HEK293 (cell line): ENCODE measurements at regions not wholly inside any gene's neighbourhood (a gene's known extent, or its start where the extent isn't known, plus 50 kb on each side); places are given as distances from the start of the nearest gene placed in this dataset.

Source experiments
- CTCF ChIA-PET: fragments of 350-600 bp; formaldehyde crosslinking; extraction: SDS; loops from one replicate; lab custom pipeline; 2021; ENCODE audit warnings: antibody characterized with exemption; lab: Yijun Ruan, JAX
- POLR2A ChIA-PET: fragments of 300-600 bp; formaldehyde crosslinking; extraction: SDS; loops from one replicate; lab custom pipeline; 2020; ENCODE audit warnings: antibody characterized with exemption, inconsistent platforms; lab: Yijun Ruan, JAX
- H3K27ac ChIP-seq: fragments of 200-500 bp; sonication (Bioruptor generic); 2 replicates; pipeline ENCODE4 v1.5.1; 2014; ENCODE audit warnings: low read depth, low read length, control low read depth, inconsistent platforms; ENCODE audit errors: extremely low read depth
- H3K36me3 ChIP-seq, 2 experiments: fragments of 200-500 bp in 1 of 2; sonication (Bioruptor generic) in 1 of 2; 1 replicate in 1 of 2; 2 replicates in 1 of 2; pipeline ENCODE4 v1.5.1; 2014 to 2017; ENCODE audit warnings: inconsistent platforms in 2 of 2, low read length in 2 of 2; ENCODE audit not compliant: control insufficient read depth in 2 of 2, insufficient read depth in 1 of 2
- H3K4me1 ChIP-seq: fragments of 200-500 bp; sonication (Bioruptor generic); 2 replicates; pipeline ENCODE4 v1.5.1; 2014; ENCODE audit warnings: mild to moderate bottlenecking, low read length, inconsistent platforms; ENCODE audit not compliant: control insufficient read depth, insufficient read depth
- H3K4me3 ChIP-seq: 2 replicates; pipeline ENCODE4 v1.5.1; 2011; ENCODE audit warnings: low read depth, mild to moderate bottlenecking, control low read depth, low read length, moderate library complexity
- H3K9me3 ChIP-seq: fragments of 200-500 bp; sonication (Bioruptor generic); 2 replicates; pipeline ENCODE4 v1.5.1; 2014; ENCODE audit warnings: low read depth, low read length, inconsistent platforms; ENCODE audit not compliant: control insufficient read depth, insufficient read depth
- GFI1B ChIP-seq: fragments of 450-650 bp; formaldehyde crosslinking; IDR thresholded peaks from 2 replicates; pipeline ENCODE4 v1.5.1; 2016; ENCODE audit warnings: missing biosample characterization, missing genetic modification characterization
- PATZ1 ChIP-seq: fragments of 450-650 bp; formaldehyde crosslinking; IDR thresholded peaks from 2 replicates; pipeline ENCODE4 v1.5.1; 2016; ENCODE audit warnings: missing biosample characterization, missing genetic modification characterization
- SALL2 ChIP-seq: fragments of 450-650 bp; formaldehyde crosslinking; IDR thresholded peaks from 2 replicates; pipeline ENCODE4 v1.5.0; 2017; ENCODE audit warnings: missing biosample characterization, mild to moderate bottlenecking, missing genetic modification characterization, borderline replicate concordance
- SETDB1 ChIP-seq: IDR thresholded peaks from one replicate; pipeline ENCODE4 v1.6.1; 2017; ENCODE audit warnings: mild to moderate bottlenecking, low read length, moderate library complexity, mixed read lengths; ENCODE audit not compliant: insufficient read length
- ZBTB11 ChIP-seq: fragments of 450-650 bp; formaldehyde crosslinking; conservative IDR thresholded peaks from 2 replicates; pipeline ENCODE4 v1.5.1; 2016; ENCODE audit warnings: low read depth, missing biosample characterization, missing genetic modification characterization
- ZBTB21 ChIP-seq: fragments of 450-650 bp; formaldehyde crosslinking; IDR thresholded peaks from 2 replicates; pipeline ENCODE4 v1.5.1; 2017; ENCODE audit warnings: missing biosample characterization, missing genetic modification characterization
- ZBTB26 ChIP-seq: fragments of 450-650 bp; formaldehyde crosslinking; optimal IDR thresholded peaks from 2 replicates; pipeline ENCODE3; 2016; ENCODE audit warnings: missing biosample characterization, mild to moderate bottlenecking, missing genetic modification characterization
- ZBTB44 ChIP-seq: fragments of 450-650 bp; IDR thresholded peaks from 2 replicates; pipeline ENCODE4 v1.5.1; 2018; ENCODE audit warnings: missing biosample characterization, mild to moderate bottlenecking, missing genetic modification characterization
- ZBTB7A ChIP-seq: fragments of 450-650 bp; formaldehyde crosslinking; IDR thresholded peaks from 2 replicates; pipeline ENCODE4 v1.5.1; 2016; ENCODE audit warnings: low read depth, missing biosample characterization, missing genetic modification characterization
- ZFP37 ChIP-seq: fragments of 450-650 bp; formaldehyde crosslinking; IDR thresholded peaks from 2 replicates; pipeline ENCODE4 v1.5.1; 2016; ENCODE audit warnings: missing biosample characterization, missing genetic modification characterization
- ZIC2 ChIP-seq: fragments of 450-650 bp; formaldehyde crosslinking; IDR thresholded peaks from 2 replicates; pipeline ENCODE4 v1.5.1; 2016; ENCODE audit warnings: missing biosample characterization, missing genetic modification characterization
- ZNF184 ChIP-seq: fragments of 450-650 bp; IDR thresholded peaks from 2 replicates; pipeline ENCODE4 v1.5.1; 2018; ENCODE audit warnings: missing biosample characterization, mild to moderate bottlenecking, missing genetic modification characterization
- ZNF19 ChIP-seq: fragments of 450-650 bp; formaldehyde crosslinking; IDR thresholded peaks from 2 replicates; pipeline ENCODE4; 2016; ENCODE audit warnings: missing biosample characterization, missing genetic modification characterization, low read depth
- ZNF335 ChIP-seq: fragments of 450-650 bp; formaldehyde crosslinking; conservative IDR thresholded peaks from 2 replicates; pipeline ENCODE4 v1.5.1; 2016; ENCODE audit warnings: missing biosample characterization, missing genetic modification characterization
- ZNF350 ChIP-seq: fragments of 450-650 bp; formaldehyde crosslinking; IDR thresholded peaks from 2 replicates; pipeline ENCODE4 v1.5.0; 2017; ENCODE audit warnings: missing biosample characterization, mild to moderate bottlenecking, missing genetic modification characterization
- ZNF416 ChIP-seq: fragments of 450-650 bp; formaldehyde crosslinking; IDR thresholded peaks from 2 replicates; pipeline ENCODE4 v1.5.1; 2016; ENCODE audit warnings: missing biosample characterization, missing genetic modification characterization
- ZNF580 ChIP-seq: fragments of 450-650 bp; formaldehyde crosslinking; IDR thresholded peaks from 2 replicates; pipeline ENCODE4 v1.5.1; 2016; ENCODE audit warnings: missing biosample characterization, missing genetic modification characterization
- ZNF596 ChIP-seq: fragments of 450-650 bp; IDR thresholded peaks from 2 replicates; pipeline ENCODE4 v1.5.0; 2018; ENCODE audit warnings: missing biosample characterization, mild to moderate bottlenecking, missing genetic modification characterization, moderate library complexity
- ZNF626 ChIP-seq: fragments of 450-650 bp; sonication (Bioruptor Pico); formaldehyde crosslinking; IDR thresholded peaks from 2 replicates; pipeline ENCODE4 v1.5.1; 2018; ENCODE audit warnings: missing biosample characterization, missing genetic modification characterization, inconsistent platforms
- ZNF629 ChIP-seq: fragments of 450-650 bp; formaldehyde crosslinking; IDR thresholded peaks from 2 replicates; pipeline ENCODE4 v1.5.1; 2017; ENCODE audit warnings: missing biosample characterization, missing genetic modification characterization
- ZNF677 ChIP-seq: fragments of 450-650 bp; IDR thresholded peaks from 2 replicates; pipeline ENCODE4 v1.5.0; 2018; ENCODE audit warnings: missing biosample characterization, mild to moderate bottlenecking, missing genetic modification characterization, moderate library complexity
- ZNF707 ChIP-seq: fragments of 450-650 bp; formaldehyde crosslinking; IDR thresholded peaks from 2 replicates; pipeline ENCODE4 v1.5.1; 2016; ENCODE audit warnings: missing biosample characterization, missing genetic modification characterization
- ZNF776 ChIP-seq: fragments of 450-650 bp; formaldehyde crosslinking; IDR thresholded peaks from 2 replicates; pipeline ENCODE4 v1.5.0; 2017; ENCODE audit warnings: missing biosample characterization, missing genetic modification characterization, borderline replicate concordance
- ZSCAN4 ChIP-seq: fragments of 450-650 bp; formaldehyde crosslinking; IDR thresholded peaks from 2 replicates; pipeline ENCODE4 v1.5.1; 2017; ENCODE audit warnings: missing biosample characterization, missing genetic modification characterization
- TF ChIP-seq, protein P1 (sequence below): fragments of 450-650 bp; formaldehyde crosslinking; IDR thresholded peaks from 2 replicates; pipeline ENCODE4 v1.5.1; 2016; ENCODE audit warnings: missing biosample characterization, missing genetic modification characterization
- TF ChIP-seq, protein P2 (sequence below): fragments of 450-650 bp; formaldehyde crosslinking; IDR thresholded peaks from 2 replicates; pipeline ENCODE4 v1.5.1; 2016; ENCODE audit warnings: missing biosample characterization, missing genetic modification characterization

- TF ChIP-seq ZBTB26 = no peak
- TF ChIP-seq ZNF184 (tag by site-specific recombination) = no peak
- no peak for TF ChIP-seq ZNF19
- TF ChIP-seq ZFP37 (tag by site-specific recombination) = no peak
- no peak for TF ChIP-seq ZNF626 (tag by site-specific recombination)
- TF ChIP-seq ZNF677 (tag by site-specific recombination) = no peak
- TF ChIP-seq ZNF350 = no peak
- TF ChIP-seq ZNF416 (tag by site-specific recombination) = no peak
- no peak for TF ChIP-seq ZBTB44 (tag by site-specific recombination)
- TF ChIP-seq ZNF580 (tag by site-specific recombination) = no peak
These were observed 99.1 kb downstream of the CAPZA3 start (continued) for GRCh38 chr12:18837025-18837424.

DNA sequence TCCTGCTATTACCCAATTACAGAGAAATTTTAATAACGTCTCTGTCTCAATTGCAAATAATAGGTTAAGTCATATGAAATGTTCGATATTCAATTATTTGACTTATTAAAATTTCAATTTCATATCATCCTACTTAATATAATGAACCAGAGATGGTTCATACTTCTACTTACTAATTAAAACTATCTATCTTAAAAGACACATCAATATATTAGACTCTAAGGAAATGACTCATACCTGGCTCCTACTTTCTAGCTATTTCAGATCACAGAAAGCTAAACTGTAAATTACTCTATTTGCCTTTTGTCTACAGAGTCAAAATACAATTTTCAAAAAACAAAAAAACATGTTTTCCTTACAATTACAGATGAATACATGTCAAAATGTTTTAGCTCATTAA, 99.6 kb downstream of the CAPZA3 start:
- CTCF ChIA-PET = interaction anchor here (0.7 kb wide), 1 partner anchor 686 kb away, joined by 3 read pairs; no protein-coding TSS in a partner anchor
- TF ChIP-seq ZBTB11 (tag by site-specific recombination) (no peak), SETDB1 (no peak), ZSCAN4 (no peak), GFI1B (tag by site-specific recombination) (no peak), ZNF707 (tag by site-specific recombination) (no peak), ZIC2 (no peak), PATZ1 (tag by site-specific recombination) (no peak), ZBTB21 (tag by site-specific recombination) (no peak), ZBTB7A (tag by site-specific recombination) (no peak), SALL2 (no peak), ZNF596 (tag by site-specific recombination) (no peak), ZNF335 (no peak), ZNF629 (tag by site-specific recombination) (no peak), ZNF776 (tag by site-specific recombination) (no peak)
- TF ChIP-seq, protein P1, sequence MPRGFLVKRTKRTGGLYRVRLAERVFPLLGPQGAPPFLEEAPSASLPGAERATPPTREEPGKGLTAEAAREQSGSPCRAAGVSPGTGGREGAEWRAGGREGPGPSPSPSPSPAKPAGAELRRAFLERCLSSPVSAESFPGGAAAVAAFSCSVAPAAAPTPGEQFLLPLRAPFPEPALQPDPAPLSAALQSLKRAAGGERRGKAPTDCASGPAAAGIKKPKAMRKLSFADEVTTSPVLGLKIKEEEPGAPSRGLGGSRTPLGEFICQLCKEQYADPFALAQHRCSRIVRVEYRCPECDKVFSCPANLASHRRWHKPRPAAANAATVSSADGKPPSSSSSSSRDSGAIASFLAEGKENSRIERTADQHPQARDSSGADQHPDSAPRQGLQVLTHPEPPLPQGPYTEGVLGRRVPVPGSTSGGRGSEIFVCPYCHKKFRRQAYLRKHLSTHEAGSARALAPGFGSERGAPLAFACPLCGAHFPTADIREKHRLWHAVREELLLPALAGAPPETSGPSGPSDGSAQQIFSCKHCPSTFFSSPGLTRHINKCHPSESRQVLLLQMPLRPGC (tag by site-specific recombination) = no peak
- TF ChIP-seq, protein P2, sequence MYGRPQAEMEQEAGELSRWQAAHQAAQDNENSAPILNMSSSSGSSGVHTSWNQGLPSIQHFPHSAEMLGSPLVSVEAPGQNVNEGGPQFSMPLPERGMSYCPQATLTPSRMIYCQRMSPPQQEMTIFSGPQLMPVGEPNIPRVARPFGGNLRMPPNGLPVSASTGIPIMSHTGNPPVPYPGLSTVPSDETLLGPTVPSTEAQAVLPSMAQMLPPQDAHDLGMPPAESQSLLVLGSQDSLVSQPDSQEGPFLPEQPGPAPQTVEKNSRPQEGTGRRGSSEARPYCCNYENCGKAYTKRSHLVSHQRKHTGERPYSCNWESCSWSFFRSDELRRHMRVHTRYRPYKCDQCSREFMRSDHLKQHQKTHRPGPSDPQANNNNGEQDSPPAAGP (tag by site-specific recombination) = no peak

More for the DNA sequence above, 99.6 kb downstream of the CAPZA3 start:
- H3K4me3 ChIP-seq = no peak overlapping the region
- POLR2A ChIA-PET = no interaction called here
- no peaks in the 10 kb centered on the region for H3K36me3 ChIP-seq
- H3K4me1 ChIP-seq = no peaks in the 10 kb centered on the region
- no peaks in the 10 kb centered on the region for H3K9me3 ChIP-seq
- no peak overlapping the region for H3K27ac ChIP-seq
